HG03139 (cell line): ENCODE measurements at regions not wholly inside any gene's neighbourhood (a gene's known extent, or its start where the extent isn't known, plus 50 kb on each side); places are given as distances from the start of the nearest gene placed in this dataset.
"Not testable (repeated sequence)": the region's sequence is repeated elsewhere in the genome, so short reads cannot be mapped to it uniquely, and the experiment has no call there.

Experiments
- ATAC-seq: cut with Tn5 transposase; IDR thresholded peaks from one replicate; pipeline ENCODE4 v1.9.1; 2021; ENCODE audit not compliant: unreplicated experiment

DNA sequence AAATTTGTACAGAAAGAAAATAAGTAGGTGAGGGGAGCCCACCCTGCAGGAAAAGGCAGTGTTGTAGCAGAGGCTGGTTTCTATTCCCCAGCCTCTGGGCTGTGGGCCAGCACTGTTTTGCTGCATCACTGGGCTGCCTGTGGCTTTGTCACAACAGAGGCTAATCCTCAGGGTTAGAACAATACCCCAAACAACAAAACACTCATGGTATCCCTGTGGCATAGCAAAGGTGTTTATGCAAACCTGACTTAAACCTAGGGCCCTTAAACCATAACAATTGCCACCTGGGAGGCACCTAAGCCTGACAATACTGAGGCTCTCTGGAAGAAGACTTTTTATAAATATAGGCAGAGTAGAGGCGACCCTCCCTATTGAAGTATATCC is 314.7 kb downstream of the OLFM4 start:
- ATAC-seq, result no peak

DNA sequence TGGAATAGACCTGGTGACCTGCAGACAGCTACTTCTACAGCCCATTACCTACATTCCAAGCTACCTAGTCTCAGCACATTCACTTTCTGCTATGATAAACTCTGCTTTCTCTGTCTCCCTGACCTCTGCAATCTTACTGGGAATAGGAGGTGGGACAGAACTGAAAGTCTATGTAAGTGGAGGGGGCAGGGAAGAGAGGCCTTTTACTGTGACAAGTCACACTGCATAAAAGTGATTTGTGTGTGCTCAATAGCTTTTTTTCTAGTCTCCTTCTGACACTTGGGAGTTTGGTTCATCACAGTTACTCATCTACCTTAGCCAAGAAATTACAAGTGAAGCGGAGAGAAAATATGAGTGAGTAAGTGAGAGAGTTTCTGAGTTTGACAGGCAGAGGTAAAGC is 322.4 kb downstream of the OLFM4 start:
- no peak for ATAC-seq

- no peak for ATAC-seq
Measured at GRCh38 chr13:53357582-53357981, 329.0 kb downstream of the OLFM4 start.

- no peak for ATAC-seq
Measured at GRCh38 chr13:53368948-53369347, 340.3 kb downstream of the OLFM4 start.

DNA sequence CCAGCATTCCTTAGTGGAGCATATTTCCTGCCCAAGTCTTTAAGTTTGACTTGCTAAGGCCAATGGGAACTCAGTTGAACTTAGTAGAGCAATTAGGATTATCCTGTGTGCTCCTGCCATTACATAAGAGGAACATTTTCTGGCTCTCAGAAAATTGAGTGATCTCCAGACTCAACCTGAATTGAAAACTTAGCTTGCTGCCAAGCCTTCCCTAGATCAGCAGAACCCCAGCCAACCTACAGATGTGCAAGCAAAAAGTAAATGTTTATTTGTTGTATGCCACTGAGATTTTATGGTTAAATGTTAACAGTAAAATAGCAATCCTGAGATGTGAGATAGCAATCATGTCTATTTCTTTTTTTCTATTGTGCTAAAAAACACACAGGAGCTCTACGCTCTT is 350.9 kb downstream of the OLFM4 start:
- no peak for ATAC-seq

DNA sequence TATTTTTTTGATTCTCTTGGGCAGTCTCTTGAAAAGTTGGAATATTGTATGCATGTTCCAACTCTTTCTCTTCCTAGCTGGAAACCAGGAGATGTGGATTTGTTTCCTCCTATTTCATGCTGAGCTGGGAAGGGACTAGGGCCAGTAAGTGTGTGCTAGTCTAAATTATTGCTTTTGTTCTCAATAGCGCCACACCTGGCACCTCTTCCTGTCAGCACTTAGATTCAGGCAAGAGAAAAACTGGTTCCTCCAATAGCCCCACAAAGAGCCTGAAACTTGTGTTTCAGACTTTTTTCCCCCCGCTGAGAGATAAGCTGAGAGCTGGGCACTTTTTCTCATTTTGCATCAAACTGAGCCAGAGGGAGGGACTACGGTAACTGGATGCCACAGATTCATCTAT is 353.4 kb downstream of the OLFM4 start:
- ATAC-seq, result no peak

GRCh38 chr13:53398051-53398450 is 369.4 kb downstream of the OLFM4 start:
- ATAC-seq, result no peak

- ATAC-seq, result no peak
Measured at GRCh38 chr13:53405616-53406015, 377.0 kb downstream of the OLFM4 start.

DNA sequence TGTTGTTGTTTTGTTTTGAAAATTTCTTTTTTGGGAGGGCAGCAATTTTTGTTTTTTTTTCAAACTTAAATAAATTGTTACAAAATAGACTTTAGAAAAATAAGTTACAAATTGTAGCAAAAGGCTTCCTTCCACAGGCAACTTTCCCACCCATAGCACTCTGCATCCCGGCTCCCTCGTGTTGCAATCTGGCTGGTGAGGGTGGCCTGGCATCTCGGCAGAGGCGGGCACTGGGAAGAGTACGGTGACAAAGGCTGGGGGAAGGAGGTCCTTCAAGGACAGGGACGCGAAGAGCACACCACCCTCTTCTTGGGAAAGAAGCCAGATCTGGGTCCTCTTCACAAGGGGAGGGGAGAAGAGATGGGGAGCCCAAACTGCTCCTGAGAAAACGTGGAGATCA is 379.7 kb downstream of the OLFM4 start:
- no peak for ATAC-seq

- no peak for ATAC-seq
Measured at GRCh38 chr13:53408847-53409568, 380.4 kb downstream of the OLFM4 start.

- no peak for ATAC-seq
Measured at GRCh38 chr13:53411463-53411862, 382.9 kb downstream of the OLFM4 start.

DNA sequence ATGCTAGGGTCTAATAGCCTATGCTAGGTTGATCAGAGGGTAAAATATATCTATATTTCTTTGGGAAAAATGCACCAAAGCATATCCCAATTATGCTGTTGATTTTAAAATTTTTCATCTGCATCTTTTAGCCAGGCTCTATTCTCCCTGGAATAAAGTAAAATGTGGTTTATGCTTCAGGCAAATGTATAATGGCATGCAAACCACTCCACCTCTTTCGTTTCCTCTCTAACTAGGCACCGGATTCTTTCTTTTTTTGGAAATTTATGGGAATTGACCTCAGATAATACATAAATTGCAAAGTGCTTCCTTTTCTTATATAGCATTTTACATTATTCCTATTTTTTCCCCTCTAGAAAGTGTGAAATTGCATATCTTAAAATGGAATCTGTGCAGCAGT is 386.5 kb downstream of the OLFM4 start:
- no peak for ATAC-seq

DNA sequence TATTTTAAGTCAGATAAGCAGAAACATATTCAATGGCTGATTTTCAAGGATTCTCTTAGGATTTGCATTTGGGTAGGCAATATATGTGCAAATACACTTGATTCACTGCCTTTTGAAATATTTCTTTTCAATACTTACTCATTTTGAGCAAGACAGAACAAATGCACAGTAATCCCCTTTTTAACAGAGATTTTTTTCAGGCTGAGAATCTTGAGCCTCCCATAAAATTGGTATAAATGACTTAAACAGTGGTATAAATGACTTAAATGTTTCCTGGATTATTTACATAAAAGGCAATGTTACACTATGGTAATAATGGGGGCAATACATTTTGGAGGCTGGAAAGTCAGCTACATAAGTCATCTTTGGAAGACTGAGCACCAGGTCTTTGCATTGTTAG is 389.0 kb downstream of the OLFM4 start:
- no peak for ATAC-seq

- no peak for ATAC-seq
Measured at GRCh38 chr13:53422415-53422814, 393.8 kb downstream of the OLFM4 start.

DNA sequence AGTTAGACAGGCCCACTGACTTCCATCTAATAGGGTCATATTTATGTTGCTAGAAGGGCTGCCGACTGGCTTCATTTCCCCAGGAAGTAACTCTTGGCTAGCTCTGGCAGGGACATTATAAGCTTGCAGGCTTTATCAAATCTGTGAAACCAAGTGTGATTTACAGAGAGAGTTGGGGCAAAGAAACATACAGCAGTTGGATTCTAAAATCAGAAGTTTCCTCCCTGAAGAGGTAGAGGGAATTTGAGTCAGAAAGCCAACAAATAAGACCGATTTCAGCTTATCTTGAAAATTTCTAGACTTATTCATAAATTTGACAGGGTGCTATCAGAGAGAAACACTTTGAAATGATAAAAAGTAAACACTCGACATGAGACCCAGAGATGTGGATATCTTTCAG is 407.8 kb downstream of the OLFM4 start:
- no peak for ATAC-seq

DNA sequence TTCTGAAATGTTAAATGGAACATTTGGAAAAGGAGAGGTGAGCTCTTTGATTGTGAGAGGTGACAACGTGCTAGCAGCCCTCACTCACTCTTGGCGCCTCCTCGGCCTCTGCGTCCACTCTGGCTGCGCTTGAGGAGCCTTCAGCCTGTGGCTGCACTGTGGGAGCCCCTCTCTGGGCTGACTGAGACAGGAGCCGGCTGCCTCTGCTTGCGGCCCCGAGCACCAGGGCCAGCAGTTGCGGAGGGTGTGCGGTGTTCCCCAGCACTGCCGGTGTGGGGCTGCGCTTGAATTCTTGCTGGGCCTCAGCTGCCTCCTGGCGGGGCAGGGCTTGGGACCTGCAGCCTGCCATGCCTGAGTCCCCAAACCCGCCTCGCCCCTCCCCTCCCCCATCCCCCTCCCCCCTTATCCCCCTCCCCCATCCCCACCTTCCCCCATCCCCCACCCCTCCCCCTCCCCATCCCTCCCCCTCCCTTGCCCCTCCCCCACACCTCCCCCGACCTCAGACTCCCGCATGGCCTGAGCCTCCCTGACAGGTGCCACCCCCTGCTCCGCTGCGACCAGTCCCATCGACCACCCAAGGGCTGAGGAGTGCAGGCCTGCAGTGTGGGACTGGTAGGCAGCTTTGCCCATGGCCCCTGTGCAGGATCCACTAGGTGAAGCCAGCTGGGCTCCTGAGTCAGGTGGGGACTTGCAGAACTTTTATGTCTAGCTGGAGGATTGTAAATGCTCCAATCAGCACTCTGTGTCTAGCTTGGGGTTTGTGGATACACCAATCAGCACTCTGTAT is 411.0 kb downstream of the OLFM4 start:
- ATAC-seq, result no peak

GRCh38 chr13:53442979-53443378 is 414.4 kb downstream of the OLFM4 start:
- no peak for ATAC-seq

DNA sequence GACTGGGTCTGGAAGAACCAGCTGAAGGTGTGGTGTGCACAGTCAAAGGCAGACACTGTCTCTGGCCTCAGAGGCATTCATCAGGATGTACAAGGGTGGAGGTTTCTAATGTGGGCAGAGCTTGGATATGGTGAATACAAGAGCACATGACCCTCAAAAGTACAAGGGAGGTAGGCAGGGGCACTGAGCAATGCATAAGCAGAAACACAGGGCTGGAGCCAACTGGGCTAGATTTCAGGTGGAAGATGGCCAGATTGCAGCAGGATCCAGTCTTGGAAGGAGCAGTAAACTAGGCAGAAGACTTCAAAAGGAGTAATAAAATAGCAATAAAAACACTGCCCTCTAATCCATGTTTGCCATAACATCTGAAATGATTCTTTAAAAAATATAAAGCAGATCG is 417.1 kb downstream of the OLFM4 start:
- ATAC-seq, result no peak

DNA sequence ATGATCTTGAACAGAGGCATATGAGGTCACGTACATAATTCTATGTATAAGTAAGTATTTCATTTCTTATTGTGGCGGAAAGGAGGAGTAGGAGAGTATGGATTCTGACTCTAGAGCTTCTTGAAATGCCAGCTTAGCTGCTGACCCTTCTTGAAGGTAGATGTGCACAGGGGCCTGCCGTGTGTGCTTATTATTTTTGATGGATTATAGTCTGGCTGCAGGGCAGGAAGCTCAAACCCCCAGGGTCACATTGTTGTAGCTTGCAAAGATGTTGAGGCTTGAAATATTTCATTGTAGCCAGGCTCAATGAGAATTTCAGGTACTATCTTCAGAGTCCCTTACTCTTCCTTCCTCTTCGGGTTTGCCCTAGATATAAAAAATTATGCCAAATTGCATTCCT is 418.8 kb downstream of the OLFM4 start:
- no peak for ATAC-seq

DNA sequence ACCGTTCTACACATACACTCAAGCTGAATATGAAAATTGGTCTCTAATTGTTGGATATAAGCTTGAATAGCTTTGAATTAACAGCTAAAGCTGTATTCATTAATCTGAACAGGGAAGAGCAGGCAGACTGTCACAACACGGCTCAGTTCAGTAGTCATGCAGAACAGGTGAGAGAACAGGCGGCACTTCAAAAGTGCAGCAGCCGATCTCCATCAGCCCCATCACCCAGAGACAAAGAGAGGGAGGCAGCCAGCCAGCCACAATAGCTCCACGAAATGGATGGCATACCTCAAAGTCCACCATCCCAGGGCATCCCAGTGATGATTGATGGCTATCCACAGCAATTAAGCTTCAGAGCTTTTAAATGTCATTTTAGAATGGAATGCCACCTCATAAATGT is 419.2 kb downstream of the OLFM4 start:
- ATAC-seq, result no peak

DNA sequence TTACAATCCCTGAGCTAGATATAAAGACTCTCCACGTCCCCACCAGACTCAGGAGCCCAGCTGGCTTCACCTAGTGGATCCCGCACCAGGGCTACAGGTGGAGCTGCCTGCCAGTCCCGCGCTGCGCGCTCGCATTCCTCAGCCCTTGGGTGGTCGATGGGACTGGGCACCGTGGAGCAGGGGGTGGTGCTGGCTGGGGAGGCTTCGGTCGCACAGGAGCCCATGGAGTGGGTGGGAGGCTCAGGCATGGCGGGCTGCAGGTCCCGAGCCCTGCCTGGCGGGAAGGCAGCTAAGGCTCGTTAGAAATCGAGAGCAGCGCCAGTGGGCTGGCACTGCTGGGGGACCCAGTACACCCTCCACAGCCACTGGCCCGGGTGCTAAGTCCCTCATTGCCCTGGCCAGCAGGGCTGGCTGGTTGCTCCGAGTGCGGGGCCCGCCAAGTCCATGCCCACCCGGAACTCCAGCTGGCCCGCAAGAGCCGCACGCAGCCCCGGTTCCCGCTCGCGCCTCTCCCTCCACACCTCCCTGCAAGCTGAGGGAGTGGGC is 423.7 kb downstream of the OLFM4 start:
- not testable (repeated sequence) for ATAC-seq

DNA sequence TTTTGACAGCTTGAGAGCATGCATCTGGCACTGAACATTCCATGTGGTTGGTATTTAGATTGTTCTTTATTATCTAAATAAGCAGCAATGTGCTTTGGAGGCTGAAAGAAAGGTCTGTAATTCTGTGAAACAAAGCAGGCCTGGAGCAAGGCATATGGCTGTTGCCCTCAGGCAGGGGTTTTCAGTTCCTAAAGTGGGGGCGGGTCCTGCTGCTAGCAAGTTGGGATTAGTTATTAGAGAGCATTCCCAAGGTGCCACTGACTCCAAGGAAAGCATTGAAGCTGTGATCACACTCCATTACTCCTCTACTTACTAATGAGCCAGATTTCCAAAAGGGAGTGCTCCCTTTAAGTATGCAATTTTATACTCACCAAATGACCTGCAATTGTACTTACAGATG is 432.2 kb downstream of the OLFM4 start:
- ATAC-seq, result no peak
